ENCODE measurements at regions not wholly inside any gene's neighbourhood (a gene's known extent, or its start where the extent isn't known, plus 50 kb on each side); places are given as distances from the start of the nearest gene placed in this dataset.

- TF ChIP-seq, protein P1, sequence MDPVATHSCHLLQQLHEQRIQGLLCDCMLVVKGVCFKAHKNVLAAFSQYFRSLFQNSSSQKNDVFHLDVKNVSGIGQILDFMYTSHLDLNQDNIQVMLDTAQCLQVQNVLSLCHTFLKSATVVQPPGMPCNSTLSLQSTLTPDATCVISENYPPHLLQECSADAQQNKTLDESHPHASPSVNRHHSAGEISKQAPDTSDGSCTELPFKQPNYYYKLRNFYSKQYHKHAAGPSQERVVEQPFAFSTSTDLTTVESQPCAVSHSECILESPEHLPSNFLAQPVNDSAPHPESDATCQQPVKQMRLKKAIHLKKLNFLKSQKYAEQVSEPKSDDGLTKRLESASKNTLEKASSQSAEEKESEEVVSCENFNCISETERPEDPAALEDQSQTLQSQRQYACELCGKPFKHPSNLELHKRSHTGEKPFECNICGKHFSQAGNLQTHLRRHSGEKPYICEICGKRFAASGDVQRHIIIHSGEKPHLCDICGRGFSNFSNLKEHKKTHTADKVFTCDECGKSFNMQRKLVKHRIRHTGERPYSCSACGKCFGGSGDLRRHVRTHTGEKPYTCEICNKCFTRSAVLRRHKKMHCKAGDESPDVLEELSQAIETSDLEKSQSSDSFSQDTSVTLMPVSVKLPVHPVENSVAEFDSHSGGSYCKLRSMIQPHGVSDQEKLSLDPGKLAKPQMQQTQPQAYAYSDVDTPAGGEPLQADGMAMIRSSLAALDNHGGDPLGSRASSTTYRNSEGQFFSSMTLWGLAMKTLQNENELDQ (CRISPR knock-in tag; IDR thresholded peaks at IDR 0.05; ENCODE audit: borderline replicate concordance), result no peak
- TF ChIP-seq KAT7 (CRISPR knock-in tag; IDR thresholded peaks at IDR 0.05; ENCODE audit: borderline replicate concordance) (peak; percentile 40; the same call in 1 of the 2 replicates), TCF7L2 (IDR thresholded peaks at IDR 0.05; ENCODE audit: low read depth, low read length) (no peak), XRCC5 (optimal IDR thresholded peaks at IDR 0.05; ENCODE audit: low read length) (peak; percentile 27), JUND (CRISPR knock-in tag; IDR thresholded peaks at IDR 0.05) (peak; percentile 12; the same call in 1 of the 2 replicates), IRF2 (CRISPR knock-in tag; IDR thresholded peaks at IDR 0.05) (no peak), NAIF1 (CRISPR knock-in tag; IDR thresholded peaks at IDR 0.05; ENCODE audit: borderline replicate concordance) (no peak), ZKSCAN5 (CRISPR knock-in tag; IDR thresholded peaks at IDR 0.05) (no peak), CREB1 (IDR thresholded peaks at IDR 0.05) (no peak), CREB1 (CRISPR knock-in tag; IDR thresholded peaks at IDR 0.05) (no peak), YEATS4 (CRISPR knock-in tag; IDR thresholded peaks at IDR 0.05; ENCODE audit: borderline replicate concordance) (peak; percentile 43; the same call in 1 of the 2 replicates), ZNF549 (CRISPR knock-in tag; IDR thresholded peaks at IDR 0.05) (no peak), ZFP36L2 (CRISPR knock-in tag; IDR thresholded peaks at IDR 0.05) (no peak), ZNF772 (CRISPR knock-in tag; IDR thresholded peaks at IDR 0.05) (no peak), HDAC1 (CRISPR knock-in tag; IDR thresholded peaks at IDR 0.05) (0 out of 2 replicates have a peak, but pooled peaks have one; percentile 50), TCF7 (IDR thresholded peaks at IDR 0.05; ENCODE audit: low read depth) (peak; percentile 33; the same call in 1 of the 2 replicates), ZNF558 (CRISPR knock-in tag; IDR thresholded peaks at IDR 0.05; ENCODE audit: borderline replicate concordance) (no peak)
- TF ChIP-seq, protein P2, sequence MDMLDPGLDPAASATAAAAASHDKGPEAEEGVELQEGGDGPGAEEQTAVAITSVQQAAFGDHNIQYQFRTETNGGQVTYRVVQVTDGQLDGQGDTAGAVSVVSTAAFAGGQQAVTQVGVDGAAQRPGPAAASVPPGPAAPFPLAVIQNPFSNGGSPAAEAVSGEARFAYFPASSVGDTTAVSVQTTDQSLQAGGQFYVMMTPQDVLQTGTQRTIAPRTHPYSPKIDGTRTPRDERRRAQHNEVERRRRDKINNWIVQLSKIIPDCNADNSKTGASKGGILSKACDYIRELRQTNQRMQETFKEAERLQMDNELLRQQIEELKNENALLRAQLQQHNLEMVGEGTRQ (IDR thresholded peaks at IDR 0.05; ENCODE audit: low read depth, low read length), result no peak
- TF ChIP-seq, protein P2 (CRISPR knock-in tag; IDR thresholded peaks at IDR 0.05; ENCODE audit: borderline replicate concordance), result no peak
- TF ChIP-seq, protein P3, sequence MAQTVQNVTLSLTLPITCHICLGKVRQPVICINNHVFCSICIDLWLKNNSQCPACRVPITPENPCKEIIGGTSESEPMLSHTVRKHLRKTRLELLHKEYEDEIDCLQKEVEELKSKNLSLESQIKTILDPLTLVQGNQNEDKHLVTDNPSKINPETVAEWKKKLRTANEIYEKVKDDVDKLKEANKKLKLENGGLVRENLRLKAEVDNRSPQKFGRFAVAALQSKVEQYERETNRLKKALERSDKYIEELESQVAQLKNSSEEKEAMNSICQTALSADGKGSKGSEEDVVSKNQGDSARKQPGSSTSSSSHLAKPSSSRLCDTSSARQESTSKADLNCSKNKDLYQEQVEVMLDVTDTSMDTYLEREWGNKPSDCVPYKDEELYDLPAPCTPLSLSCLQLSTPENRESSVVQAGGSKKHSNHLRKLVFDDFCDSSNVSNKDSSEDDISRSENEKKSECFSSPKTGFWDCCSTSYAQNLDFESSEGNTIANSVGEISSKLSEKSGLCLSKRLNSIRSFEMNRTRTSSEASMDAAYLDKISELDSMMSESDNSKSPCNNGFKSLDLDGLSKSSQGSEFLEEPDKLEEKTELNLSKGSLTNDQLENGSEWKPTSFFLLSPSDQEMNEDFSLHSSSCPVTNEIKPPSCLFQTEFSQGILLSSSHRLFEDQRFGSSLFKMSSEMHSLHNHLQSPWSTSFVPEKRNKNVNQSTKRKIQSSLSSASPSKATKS (CRISPR knock-in tag; IDR thresholded peaks at IDR 0.05), result no peak
- TF ChIP-seq, protein P4, sequence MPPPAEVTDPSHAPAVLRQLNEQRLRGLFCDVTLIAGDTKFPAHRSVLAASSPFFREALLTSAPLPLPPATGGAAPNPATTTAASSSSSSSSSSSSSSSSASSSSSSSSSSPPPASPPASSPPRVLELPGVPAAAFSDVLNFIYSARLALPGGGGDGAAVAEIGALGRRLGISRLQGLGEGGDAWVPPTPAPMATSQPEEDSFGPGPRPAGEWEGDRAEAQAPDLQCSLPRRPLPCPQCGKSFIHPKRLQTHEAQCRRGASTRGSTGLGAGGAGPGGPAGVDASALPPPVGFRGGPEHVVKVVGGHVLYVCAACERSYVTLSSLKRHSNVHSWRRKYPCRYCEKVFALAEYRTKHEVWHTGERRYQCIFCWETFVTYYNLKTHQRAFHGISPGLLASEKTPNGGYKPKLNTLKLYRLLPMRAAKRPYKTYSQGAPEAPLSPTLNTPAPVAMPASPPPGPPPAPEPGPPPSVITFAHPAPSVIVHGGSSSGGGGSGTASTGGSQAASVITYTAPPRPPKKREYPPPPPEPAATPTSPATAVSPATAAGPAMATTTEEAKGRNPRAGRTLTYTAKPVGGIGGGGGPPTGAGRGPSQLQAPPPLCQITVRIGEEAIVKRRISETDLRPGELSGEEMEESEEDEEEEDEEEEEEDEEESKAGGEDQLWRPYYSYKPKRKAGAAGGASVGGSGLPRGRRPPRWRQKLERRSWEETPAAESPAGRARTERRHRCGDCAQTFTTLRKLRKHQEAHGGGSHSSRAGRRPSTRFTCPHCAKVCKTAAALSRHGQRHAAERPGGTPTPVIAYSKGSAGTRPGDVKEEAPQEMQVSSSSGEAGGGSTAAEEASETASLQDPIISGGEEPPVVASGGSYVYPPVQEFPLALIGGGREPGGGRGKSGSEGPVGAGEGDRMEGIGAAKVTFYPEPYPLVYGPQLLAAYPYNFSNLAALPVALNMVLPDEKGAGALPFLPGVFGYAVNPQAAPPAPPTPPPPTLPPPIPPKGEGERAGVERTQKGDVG (CRISPR knock-in tag; IDR thresholded peaks at IDR 0.05; ENCODE audit: borderline replicate concordance), result no peak
These were observed 71.3 kb upstream of the ACSL1 start (continued) for GRCh38 chr4:184896868-184897715.

Data from HepG2 (cell line).